ENCODE measurements at regions not wholly inside any gene's neighbourhood (a gene's known extent, or its start where the extent isn't known, plus 50 kb on each side); places are given as distances from the start of the nearest gene placed in this dataset.
"Not testable (repeated sequence)": the region's sequence is repeated elsewhere in the genome, so short reads cannot be mapped to it uniquely, and the experiment has no call there.

DNA sequence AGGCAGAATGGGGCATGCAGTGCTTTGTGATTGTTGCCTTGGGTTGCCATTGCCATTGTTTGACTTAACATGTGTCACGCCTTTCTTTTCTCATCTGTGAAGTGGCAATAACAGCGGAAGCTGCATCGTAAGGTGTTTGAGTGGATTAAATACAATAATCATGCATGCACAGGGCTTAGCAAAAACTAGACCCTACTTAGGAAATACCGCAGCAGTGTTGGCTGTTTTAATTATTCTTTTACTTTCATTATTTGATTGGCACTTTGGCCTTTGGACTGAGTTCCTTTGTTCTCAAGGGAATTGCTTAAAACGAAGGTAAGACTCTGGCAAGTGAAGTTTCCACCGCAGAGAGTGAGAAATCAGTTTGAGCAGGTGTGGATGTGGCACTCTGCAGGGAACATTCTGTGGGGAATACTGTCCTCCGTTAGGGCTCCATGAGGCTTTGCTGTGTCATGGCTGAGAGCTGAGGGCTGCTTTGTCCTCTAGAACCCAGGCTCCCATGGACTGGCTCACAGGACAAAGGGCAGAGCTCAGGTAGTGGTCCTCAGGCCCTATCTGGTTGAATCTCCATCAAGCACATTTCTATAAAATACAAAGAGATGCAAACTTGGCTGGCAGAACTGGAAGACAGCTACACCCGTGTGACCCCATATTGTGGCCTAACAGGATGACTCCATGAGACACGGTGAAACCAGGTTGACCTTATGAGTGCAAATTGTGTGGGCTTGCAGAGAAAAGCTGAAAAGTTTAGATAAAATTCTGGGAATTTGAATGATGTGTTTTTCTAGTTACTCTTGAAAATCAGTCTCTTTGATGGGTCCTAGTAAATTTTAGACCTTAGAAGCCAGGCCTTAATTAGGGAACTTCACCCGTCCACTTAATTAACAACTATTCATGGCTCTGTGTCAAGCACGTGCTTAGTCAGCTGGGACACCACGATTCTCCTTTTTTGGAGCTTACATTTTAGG is 407.2 kb downstream of the KCNRG start:
- DNase-seq = no peak

DNA sequence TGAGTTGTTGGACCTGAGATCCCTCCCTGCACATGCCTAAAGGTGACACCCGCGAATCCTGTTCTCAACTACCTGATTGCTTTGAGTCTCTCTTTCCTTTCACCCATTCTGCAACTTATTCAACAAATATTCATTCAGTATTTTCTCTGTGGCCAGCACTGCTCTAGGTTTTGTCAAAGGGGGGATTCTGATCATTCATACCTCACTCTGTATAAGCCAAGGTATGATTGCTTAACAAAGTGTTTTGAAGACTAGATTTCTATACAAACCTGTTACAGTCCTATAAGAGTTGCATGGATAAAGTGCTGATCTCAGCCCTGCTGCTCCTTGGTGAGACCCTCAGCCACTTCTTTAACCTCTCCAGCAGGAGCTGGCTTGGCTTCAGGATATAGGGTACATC is 409.7 kb downstream of the KCNRG start:
- no peak for DNase-seq

GRCh38 chr13:50425772-50426171 is 410.5 kb downstream of the KCNRG start:
- no peak for DNase-seq

DNA sequence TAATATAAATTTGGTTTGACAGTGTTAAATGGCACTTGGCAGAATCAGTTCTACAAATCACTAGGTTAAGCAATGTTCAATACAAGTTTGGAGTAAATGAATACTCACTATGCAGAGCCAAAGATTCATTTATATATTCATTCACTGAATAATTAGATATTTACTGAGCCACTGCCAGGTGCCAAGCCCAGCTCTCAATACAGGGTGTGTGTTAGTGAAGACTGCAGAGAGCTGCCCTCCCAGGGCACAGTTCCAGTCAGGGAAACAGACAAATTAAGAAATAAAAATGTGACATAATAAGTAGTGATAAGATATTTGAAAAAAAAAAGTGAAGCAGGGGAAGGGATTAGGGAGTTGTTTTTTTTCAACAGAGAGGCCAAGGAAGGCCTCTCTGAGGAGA is 411.7 kb downstream of the KCNRG start:
- DNase-seq = no peak

GRCh38 chr13:50427511-50427910 is 412.3 kb downstream of the KCNRG start:
- DNase-seq = not testable (repeated sequence)

DNA sequence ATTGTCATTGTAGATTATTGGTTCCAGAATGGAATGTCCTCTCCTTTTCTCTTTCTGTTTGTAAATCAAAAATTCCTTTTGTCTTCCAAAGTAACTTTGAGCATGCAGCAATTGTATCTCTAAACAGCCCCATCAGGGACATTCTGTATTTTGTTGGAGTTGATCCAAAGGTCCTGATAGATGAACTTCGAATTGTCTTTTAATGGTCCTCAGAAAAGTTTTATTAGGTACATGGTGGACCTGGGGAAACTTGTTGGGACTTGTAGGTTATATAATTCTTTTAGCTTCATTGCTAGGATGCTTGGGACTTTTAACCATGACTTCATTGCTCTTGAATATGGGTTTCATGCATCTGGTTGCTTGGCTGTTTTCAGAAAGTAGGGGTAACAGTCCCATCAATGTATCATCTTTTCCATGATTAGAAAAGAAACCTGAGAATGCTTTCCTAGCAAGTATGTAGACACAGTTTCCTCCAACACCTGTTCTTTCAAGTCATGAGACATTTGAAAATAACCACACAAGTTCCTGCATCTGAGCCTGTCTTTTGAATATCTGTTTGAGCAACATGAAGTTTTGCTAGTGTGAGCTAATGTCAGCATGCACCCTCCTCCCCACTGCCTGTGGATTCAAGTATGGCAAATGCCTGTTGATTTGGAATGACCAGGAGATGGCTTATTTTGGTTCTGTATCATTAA is 413.1 kb downstream of the KCNRG start:
- DNase-seq = no peak

DNA sequence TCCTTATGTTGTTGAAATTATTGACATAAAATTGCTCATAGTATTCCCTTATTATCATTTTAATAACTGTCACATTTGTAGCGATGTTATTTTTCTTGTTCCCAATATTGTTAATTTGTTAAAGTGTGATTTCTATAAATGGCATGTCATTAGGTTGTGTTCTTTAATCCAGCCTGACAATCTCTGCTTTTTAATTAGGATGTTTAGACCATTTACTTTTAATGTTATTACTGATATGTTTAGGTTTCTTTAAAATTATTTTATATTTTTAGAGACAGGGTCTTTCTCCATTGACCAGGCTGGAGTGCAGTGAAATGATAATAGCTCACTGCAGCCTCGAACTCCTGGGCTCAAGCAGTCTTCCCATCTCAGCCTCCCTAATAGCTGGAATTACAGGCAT is 408.5 kb downstream of the DLEU7 start:
- DNase-seq = no peak

DNA sequence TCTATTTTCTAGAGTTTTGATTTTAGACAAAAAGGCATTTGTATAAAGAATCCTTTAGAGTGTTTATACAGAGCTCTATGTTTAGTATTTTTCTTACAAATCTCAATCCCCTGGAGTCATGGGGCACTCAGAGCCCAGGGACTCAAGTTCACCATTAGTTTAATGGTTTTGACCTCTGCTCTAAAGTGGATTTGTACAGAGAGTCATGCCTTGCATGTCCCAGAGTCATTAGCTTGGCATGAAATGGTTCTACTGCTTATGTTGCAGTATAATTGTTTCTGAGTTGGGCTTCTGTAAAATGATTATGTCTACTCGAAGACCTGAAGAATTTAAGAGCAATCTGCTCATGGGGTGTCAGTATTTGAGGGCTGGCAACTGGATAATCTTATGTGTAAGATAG is 406.2 kb downstream of the DLEU7 start:
- no peak for DNase-seq

- no peak for DNase-seq
Observed at GRCh38 chr13:50438351-50438750, 405.1 kb downstream of the DLEU7 start.

DNA sequence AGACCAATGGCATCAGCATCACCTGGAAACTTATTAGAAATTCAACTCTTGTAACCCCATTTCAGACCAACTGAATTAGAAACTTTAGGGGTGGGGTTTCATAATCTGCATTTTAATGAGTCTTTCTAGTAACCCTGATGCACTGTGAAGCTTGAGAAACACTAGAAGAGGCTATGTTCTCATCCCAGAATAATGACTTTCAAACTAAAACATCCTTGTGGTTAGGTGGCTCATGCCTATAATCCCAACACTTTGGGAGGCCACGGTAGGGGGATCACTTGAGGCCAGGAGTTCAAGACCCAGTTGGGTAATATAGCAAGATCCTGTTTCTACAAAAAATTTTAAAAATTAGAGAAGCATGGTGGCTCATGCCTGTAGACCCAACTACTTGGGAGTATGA is 402.4 kb downstream of the DLEU7 start:
- no peak for DNase-seq

DNA sequence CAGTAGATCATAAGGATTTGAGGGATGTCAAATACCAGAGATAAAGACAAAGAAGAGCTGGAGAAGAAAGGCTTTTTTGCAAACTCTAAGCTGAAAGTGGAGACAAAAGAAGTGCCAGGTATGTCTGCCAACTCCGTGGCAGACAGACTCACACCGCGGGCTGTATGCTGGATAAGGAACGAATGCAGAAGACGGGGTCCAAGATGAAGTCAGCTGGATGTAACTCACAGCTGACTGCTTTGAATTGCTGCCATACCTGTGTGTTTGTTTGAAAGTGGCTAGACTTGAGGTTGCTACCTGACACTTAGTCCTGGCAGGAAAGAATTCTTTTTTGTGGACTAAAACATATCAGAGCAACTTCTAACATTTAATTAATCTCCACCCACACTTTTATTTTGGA is 398.8 kb downstream of the DLEU7 start:
- DNase-seq = no peak

DNA sequence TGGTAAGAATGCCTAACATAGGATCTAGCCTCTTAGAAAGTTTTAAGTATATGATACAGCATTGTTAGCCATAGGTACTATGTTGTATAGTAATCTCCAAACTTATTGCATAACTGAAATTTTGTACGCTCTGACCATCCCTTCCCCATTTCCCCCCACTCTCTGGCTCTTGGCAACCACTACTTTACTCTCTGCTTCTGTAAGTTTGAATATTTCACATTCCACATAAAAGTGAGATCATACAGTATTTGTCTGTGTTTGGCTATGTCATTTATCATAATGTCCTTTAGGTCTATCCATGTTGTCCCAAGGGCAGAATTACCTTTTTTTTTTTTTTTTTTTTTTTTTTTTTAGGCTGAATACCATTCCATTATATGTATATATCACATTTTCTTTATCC is 396.9 kb downstream of the DLEU7 start:
- DNase-seq = no peak

- DNase-seq = no peak
Observed at GRCh38 chr13:50448535-50448998, 394.9 kb downstream of the DLEU7 start.

DNA sequence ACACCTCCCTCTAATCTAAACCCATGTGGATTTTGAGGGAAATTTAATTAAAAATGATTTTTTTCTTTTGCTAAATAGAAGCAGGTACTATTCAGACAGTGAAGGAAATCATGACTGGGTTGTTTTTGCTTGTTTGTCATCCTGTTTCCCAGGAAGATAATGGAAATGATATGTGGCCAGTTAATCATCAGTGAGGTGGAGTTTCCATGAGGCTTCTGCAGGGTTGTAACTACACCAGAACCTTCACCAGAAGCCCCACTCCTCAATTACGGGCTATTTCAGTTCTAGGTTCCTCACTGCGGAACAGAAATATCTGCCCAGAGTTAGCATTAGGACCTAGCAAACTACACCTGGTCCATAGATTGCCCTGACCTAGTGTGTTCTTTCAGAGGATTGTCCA is 394.0 kb downstream of the DLEU7 start:
- no peak for DNase-seq

DNA sequence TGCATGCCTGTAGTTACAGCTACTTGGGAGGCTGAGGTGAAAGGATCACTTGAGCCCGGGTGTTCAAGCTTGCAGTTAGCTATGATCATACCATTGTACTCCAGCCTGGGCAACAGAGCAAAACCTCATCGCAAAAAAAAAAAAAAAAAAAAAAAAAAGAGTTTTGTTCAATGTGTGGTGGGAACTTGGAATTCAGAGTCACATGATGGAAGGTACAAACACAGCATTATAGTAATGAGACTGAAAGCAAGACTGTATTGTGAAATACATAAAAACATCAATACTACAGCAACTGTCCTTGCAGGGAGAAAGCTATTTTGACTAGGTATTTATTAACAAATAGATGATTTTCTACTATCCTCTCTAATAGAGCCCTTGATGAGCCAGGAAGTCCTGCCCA is 393.2 kb downstream of the DLEU7 start:
- no peak for DNase-seq

- no peak for DNase-seq
Observed at GRCh38 chr13:50451609-50452008, 391.9 kb downstream of the DLEU7 start.

DNA sequence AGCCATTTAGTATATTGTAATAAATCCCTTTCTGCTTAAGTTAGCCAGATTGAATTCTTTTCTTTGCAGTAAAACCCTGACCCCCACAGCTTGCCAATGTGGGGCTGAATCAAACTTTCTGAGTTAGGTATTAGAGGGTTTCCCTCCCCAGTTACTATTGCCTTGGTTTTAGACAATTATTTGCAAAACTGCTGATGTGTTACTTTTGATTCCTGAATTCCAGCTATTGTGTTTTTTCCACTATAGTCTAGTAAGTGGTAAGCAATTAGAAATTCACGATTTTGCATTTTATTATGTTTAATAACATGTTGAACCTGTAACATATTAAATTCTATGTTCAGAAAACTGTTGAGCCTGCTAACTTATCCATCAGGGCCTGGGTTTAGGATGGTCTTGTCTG is 391.5 kb downstream of the DLEU7 start:
- DNase-seq = no peak

DNA sequence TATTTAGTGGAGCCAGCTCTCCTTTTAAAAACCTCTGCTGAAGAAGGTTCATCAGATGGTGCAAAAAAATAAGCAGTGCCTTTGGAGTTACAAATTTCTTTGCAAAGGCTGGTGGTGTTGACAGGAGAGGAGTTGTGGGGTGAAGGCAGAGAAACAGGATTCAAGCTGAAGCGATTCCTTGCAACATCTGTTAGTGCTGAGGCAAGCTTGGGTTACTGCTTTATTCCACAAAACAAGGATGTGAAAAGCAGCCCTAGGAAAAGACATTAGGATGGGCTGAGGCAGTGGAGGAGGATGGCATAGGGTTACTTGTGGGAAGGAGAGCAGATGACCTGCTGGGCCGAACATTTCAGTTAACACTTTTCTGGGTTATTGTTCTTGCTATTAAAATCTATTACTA is 390.7 kb downstream of the DLEU7 start:
- no peak for DNase-seq

- no peak for DNase-seq
Observed at GRCh38 chr13:50453188-50453587, 390.3 kb downstream of the DLEU7 start.

DNA sequence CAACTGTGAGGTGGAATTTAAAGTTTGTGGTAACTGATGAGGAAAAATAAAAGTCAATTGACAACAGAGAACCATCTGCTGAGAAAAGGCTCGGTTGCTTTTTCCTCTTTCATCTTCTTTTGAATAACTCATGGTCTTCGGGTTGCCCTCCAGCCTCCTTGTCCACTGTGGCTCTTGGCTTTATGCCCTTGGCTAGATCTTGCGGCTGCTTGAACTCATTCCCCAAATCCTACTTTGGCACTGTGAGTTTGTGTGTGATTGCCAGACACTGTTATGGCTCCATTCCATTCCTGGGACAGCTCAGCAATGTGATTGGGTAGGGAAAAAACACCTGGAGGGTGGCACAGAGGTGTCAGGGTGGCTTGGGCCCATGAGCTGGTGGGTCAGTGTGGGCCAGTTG is 387.4 kb downstream of the DLEU7 start:
- DNase-seq = no peak

- no peak for DNase-seq
Observed at GRCh38 chr13:50457415-50458393, 385.8 kb downstream of the DLEU7 start.

- no peak for DNase-seq
Observed at GRCh38 chr13:50459046-50459445, 384.4 kb downstream of the DLEU7 start.

DNA sequence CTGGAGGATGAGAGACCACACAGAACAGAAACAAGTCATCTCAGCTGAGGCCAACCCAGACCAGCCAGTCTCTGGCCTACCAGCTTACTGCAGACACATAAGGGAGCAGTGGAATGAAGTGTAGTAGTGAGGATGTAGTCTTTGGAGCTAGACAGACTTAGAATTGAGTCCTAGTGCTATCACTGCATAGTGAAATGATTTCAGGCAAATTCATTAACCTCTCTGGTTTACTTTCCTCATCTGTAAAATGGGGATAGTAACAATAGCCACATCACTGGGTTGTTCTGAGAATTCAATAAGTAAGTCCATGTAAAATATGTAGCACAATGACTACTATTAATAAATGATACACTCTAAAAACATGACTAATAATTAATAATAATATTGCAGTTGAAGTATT is 383.8 kb downstream of the DLEU7 start:
- DNase-seq = no peak

Measured in activated T-cell treated with anti-CD3 and anti-CD28 coated beads for 4 hours (primary cell).